Uterus (tissue), 2 donors: ENCODE measurements at regions not wholly inside any gene's neighbourhood (a gene's known extent, or its start where the extent isn't known, plus 50 kb on each side); places are given as distances from the start of the nearest gene placed in this dataset.

Source experiments
- POLR2A ChIP-seq, 2 donors: fragments of 450-650 bp; IDR thresholded peaks; one replicate each; pipeline ENCODE4 v1.6.1; 2016; ENCODE audit warnings: antibody characterized with exemption in 2 of 2, mild to moderate bottlenecking in 1 of 2, moderate library complexity in 1 of 2
- TF ChIP-seq, protein P1 (sequence below), 4 experiments: fragments of 200-600 bp in 2 of 4; fragments of 450-650 bp in 2 of 4; sonication (generic) in 2 of 4; IDR thresholded peaks; one replicate each; pipeline ENCODE4 v1.5.1; 2016 to 2019; ENCODE audit warnings: antibody characterized with exemption in 4 of 4, mild to moderate bottlenecking in 2 of 4, moderate library complexity in 1 of 4

DNA sequence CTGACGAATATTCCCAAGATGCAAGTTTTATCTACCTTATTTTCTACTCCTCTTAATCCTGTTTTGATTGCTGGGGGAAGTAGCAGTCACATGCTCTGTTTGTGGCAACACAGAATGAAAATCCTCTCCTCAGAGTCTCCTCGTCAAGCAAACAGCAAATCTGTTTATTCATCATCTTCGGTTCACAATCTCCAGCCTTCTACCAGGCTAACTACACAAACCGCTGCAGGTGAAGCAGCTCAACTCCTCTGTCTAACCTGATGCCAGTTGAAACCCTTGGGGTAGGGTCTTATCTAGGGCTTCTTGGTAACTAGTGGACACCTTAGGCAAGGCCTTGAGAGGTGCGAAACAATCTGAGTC lies 91.0 kb downstream of the SIPA1L2 start:
- TF ChIP-seq POLR2A (IDR thresholded peaks at IDR 0.05): no peak
- TF ChIP-seq, protein P1, sequence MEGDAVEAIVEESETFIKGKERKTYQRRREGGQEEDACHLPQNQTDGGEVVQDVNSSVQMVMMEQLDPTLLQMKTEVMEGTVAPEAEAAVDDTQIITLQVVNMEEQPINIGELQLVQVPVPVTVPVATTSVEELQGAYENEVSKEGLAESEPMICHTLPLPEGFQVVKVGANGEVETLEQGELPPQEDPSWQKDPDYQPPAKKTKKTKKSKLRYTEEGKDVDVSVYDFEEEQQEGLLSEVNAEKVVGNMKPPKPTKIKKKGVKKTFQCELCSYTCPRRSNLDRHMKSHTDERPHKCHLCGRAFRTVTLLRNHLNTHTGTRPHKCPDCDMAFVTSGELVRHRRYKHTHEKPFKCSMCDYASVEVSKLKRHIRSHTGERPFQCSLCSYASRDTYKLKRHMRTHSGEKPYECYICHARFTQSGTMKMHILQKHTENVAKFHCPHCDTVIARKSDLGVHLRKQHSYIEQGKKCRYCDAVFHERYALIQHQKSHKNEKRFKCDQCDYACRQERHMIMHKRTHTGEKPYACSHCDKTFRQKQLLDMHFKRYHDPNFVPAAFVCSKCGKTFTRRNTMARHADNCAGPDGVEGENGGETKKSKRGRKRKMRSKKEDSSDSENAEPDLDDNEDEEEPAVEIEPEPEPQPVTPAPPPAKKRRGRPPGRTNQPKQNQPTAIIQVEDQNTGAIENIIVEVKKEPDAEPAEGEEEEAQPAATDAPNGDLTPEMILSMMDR (IDR thresholded peaks at IDR 0.05): no peak
